Stimulated activated CD4-positive, alpha-beta T cell treated with anti-CD3 and anti-CD28 coated beads, Interleukin-2, amount 100 ng/mL, for 24 hours (primary cell): ENCODE measurements at regions not wholly inside any gene's neighbourhood (a gene's known extent, or its start where the extent isn't known, plus 50 kb on each side); places are given as distances from the start of the nearest gene placed in this dataset.
"Not testable (repeated sequence)": the region's sequence is repeated elsewhere in the genome, so short reads cannot be mapped to it uniquely, and the experiment has no call there.

Source experiments
- DNase-seq, 2 donors: peaks; one replicate each; pipeline ENCODE4 v3.0.0-alpha.2; 2020

DNA sequence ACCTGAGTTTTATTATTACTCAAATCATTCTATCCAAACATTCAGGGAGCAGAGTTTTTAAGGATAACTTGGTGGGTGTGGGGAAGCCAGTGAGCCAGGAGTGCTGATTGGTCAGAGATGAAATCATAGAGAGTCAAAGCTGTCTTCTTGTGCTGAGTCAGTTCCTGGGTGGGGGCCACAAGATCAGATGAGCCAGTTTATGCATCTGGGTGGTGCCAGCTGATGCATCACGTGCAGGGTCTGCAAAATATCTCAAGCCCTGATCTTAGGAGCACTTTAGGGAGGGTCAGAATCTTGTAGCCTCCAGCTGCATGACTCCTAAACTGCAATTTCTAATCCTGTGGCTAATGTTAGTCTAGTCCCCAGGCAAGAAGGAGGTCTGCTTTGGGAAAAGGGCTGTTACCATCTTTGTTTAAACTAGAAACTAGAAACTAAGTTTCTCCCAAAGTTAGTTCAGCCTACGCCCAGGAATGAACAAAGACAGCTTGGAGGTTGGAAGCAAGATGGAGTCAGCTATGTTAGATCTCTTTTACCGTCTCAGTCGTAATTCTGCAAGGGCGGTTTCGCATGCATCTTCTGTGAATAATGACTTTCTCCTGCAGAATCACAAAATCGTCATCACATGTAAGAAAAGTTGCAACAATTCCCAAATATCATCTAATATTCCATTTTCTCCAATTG, 97.5 kb downstream of the ZNF664 start:
- DNase-seq: not testable (repeated sequence)

- DNase-seq: no peak
Observed at GRCh38 chr12:124071075-124071443, 98.0 kb downstream of the ZNF664 start.

GRCh38 chr12:124073356-124074035, 100.5 kb downstream of the ZNF664 start:
- DNase-seq: no peak

DNA sequence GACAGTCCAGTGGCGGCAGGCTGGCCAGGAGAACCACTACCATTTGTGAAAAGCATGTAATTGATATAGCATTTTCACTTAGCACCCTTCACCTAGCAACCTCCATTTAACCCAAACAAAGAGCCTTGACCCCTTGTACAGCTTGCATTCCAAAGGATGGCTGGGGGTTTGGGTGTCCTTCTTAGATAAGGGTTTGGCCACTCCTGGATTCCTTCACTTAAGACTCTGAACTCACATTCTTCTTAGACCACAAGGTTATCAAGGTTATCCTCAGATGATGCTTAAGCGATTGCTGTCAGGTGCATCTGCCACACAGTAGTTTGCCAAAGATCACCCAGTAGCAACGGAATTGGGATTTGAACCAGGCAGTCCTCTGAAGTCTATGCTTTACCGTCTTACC, 102.8 kb downstream of the ZNF664 start:
- no peak for DNase-seq

DNA sequence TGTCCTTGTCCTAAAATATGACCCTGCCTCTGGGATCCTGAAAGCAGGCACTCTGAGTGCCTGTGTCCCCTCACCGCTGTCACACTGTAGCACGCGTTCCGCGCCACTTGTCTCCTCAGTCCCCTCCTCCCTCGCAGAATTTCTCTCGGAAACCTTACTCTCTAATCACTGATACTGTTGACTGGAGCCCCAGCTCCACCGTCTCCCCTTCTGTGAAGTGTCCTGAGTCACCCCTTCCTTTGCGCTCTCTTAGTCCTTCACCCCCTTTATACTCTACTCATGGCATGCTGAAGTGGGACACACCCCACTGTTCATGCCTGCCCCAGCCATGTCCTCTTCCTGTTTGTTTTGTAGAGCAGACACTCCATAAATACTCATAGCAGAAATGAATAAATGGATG, 104.7 kb downstream of the ZNF664 start:
- DNase-seq: no peak

GRCh38 chr12:124078800-124079199, 105.8 kb downstream of the ZNF664 start:
- DNase-seq: no peak

- DNase-seq: no peak
Observed at GRCh38 chr12:124080649-124081048, 107.6 kb downstream of the ZNF664 start.

DNA sequence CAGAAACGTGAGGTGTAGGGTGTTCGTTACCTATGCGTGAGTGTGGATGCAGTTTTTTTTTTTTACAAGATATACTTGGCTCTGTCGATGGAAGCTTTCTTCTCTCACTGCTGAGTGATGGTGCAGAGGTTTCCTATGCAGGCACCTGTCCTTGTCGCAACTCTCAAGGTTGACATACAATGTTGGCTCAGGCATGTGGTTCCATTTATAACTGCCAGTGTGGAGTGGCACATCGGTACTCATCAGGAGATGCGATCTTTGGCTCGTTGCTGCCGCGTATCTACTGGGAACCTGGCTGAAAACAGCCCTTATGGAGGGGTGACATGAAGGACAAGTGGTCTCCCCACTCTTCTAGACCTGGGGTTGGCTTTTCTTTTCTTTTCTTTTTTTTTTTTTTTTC, 109.0 kb downstream of the ZNF664 start:
- DNase-seq: no peak

DNA sequence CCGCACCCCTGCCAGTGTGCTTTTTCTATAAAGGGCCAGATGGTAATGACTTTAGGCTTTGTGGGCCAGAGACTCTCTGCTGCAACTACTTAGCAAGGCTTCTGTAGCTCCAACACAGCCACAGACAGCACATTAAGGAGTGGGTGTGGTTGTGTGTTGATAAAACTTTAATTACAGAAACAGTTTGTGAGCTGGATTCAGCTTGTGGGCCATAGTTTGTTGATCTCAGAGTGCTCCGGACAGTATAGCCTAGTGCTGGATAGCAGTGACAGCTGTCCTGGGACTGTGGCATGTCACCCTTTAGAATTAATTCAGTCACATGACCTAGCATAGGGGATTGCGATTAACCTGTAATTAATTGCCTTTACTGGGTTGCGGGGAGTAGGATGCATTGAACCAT, 109.7 kb downstream of the ZNF664 start:
- no peak for DNase-seq

DNA sequence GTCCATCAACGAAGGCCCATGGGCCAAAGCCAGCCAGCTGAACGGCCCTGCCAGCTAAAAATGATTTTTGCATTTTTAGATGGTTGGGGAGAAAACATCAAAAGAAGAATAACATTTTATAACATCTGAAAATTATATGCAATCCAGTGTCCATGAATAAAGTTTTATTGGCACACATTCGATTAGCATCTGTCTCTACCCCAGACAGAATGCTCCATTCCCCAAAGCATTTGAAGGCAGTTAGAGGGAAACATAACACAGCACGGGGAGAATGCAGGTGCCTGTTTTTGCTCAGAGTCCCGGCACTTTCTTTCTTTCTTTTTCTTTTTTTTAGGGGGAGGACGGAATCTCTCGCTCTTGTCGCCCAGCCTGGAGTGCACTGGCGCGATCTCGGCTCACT, 110.7 kb downstream of the ZNF664 start:
- no peak for DNase-seq

DNA sequence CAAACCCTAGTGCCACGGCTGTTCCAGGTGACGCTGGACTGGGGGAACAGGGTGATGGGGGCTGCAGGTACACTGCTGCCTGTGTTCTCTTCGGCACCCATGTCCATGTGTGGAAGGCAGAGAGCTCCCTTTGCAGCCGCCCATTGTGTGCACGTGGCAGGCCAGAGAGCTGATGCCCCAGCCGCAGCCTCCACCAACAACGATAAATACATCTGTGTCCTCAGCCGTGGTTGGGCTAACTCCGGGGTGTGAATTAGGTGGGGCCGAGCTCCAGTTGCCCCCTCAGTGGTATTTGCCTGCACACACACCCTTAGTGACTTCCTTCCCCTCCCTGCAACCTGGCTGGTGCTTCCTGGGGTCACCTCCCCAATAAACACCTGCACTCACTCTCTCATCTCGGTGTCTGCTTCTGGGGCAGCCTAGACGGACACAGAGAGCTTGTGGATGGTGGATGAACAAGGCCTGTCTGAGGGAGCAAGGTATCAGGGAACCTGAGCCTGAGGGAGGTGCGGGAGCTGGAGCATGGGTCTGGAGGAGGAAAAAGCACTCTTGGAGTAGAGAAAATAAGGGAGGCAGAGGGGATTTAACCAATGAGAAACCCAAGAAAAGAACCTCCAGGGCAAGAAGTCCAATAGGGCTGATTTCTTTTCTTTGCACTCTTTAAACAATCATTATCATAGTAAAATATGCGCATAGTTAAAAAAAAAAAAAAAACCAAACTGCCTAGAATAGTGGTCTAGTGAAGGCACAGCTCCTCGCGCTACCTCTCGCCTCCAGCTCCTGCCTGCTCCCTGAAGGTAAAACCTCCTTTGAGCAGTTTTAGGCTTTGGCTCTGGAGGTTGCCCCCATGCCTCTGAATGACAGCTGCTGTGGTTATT, 112.6 kb downstream of the ZNF664 start:
- DNase-seq: no peak

- no peak for DNase-seq
Observed at GRCh38 chr12:124086299-124086898, 113.4 kb downstream of the ZNF664 start.

GRCh38 chr12:124087266-124088051, 114.4 kb downstream of the ZNF664 start:
- DNase-seq: no peak

DNA sequence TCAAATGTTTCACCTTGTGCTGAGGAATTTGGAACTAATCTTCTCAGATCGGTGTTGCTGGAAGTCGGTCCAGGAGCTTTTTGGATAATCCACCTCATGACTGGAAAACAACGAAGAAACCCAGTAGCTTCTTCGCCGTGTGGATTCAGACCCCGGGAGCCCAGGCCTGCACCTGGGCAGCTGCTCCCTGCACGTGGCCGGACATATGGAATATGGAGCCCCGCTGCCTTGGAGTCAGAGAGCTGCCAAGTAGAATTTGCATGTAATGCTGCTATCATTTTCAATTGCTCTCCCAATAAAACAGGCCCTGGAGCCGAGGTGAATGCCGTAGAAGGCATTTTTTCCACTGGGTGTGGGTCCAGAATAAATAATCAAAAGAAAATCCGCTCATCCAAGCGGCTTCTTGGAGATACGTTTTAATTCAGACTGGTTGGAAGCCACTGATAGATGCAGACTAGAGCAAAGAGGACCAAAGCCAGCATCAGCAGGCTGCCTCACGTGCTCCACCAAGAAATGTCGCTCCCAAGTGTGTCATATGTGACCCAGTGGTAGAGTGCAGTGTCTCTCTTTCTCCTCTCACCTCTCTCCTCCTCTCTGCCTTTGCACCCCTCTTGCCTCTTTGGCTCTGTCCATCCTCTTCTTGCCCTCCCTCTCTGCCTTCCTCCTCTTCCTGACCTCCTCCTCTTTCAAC, 115.3 kb downstream of the ZNF664 start:
- no peak for DNase-seq

GRCh38 chr12:124089181-124089914, 116.3 kb downstream of the ZNF664 start:
- DNase-seq: not testable (repeated sequence)

- DNase-seq: no peak
Observed at GRCh38 chr12:124091835-124092234, 118.8 kb downstream of the ZNF664 start.

- DNase-seq: not testable (repeated sequence)
Observed at GRCh38 chr12:124092532-124092931, 119.5 kb downstream of the ZNF664 start.

GRCh38 chr12:124093297-124093696, 120.3 kb downstream of the ZNF664 start:
- DNase-seq: no peak

GRCh38 chr12:124094188-124094587, 121.2 kb downstream of the ZNF664 start:
- no peak for DNase-seq

DNA sequence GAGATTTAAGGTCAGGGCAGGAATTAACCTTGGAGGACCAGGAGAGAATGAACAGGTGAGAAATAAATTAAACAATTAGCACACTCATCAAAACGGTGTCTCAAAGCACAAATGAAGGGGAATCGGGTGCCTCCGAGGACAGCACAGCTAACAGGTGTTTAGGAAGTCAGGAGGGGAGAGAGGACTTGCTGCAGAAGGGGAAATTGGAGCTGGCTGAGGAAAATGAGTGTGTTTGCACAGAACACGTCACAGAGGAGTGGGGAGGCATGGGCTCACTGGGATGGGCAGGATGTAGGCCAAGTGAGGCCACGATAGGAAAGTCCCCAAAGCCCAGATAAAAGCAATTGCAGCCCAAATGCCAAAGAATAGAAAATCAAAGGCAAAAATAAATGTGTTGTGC, 121.7 kb downstream of the ZNF664 start:
- DNase-seq: no peak

DNA sequence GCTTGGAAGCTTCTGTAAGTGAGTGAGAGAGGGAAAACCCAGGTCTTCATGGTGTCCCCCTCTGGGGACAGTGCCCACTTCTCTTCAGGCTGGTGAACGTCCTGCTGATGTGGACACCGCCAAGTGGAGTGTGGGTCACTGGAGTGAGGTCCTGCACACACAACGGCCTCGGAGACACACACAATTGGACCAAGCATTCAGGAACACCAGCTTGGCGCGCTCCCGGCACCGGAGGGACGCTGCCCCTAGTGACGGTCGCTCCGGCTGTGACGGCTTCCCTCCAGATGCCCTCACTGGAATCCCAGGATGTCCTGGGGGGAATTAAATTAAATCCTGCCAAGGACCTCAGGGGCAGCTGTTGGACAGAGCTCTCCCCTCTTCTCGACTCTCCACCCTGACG, 123.1 kb downstream of the ZNF664 start:
- no peak for DNase-seq
